Neural cell (in vitro differentiated cells): ENCODE measurements at regions not wholly inside any gene's neighbourhood (a gene's known extent, or its start where the extent isn't known, plus 50 kb on each side); places are given as distances from the start of the nearest gene placed in this dataset.

Source experiments
- H2AFZ ChIP-seq: fragments of 200-600, 300-800 bp; sonication (generic), shearing (Covaris generic); 2 replicates; pipeline ENCODE4 v1.6.0; 2014; ENCODE audit warnings: low read depth, mild to moderate bottlenecking, antibody characterized with exemption, low read length, moderate library complexity
- H3F3A ChIP-seq: fragments of 200-600 bp; shearing (Covaris generic); 2 replicates; pipeline ENCODE4 v1.6.1; 2016; ENCODE audit warnings: mild to moderate bottlenecking, moderate library complexity, mixed read lengths, antibody characterized with exemption, low read length; ENCODE audit not compliant: insufficient read depth, poor library complexity, severe bottlenecking
- H3K27ac ChIP-seq: fragments of 200-600, 300-800 bp; sonication (generic), shearing (Covaris generic); 2 replicates; pipeline ENCODE4 v1.5.1; 2014; ENCODE audit warnings: mild to moderate bottlenecking, low read length, moderate library complexity
- H3K27me3 ChIP-seq: fragments of 300-800, 200-600 bp; sonication (generic), shearing (Covaris generic); 2 replicates; pipeline ENCODE4 v1.6.0; 2014; ENCODE audit warnings: mild to moderate bottlenecking, low read depth, low read length, moderate library complexity; ENCODE audit not compliant: insufficient read depth
- H3K36me3 ChIP-seq: fragments of 300-800, 200-600 bp; sonication (generic), shearing (Covaris generic); 2 replicates; pipeline ENCODE4 v1.5.1; 2014; ENCODE audit warnings: mild to moderate bottlenecking, antibody characterized with exemption, low read length, moderate library complexity; ENCODE audit not compliant: insufficient read depth
- H3K4me2 ChIP-seq: fragments of 300-800, 200-600 bp; sonication (generic), shearing (Covaris generic); 2 replicates; pipeline ENCODE4 v1.6.0; 2014; ENCODE audit warnings: mild to moderate bottlenecking, low read length
- H3K4me3 ChIP-seq: fragments of 300-800, 200-600 bp; sonication (generic), shearing (Covaris generic); 2 replicates; pipeline ENCODE4 v1.5.1; 2014; ENCODE audit warnings: mild to moderate bottlenecking, low read length, moderate library complexity
- H3K79me2 ChIP-seq: fragments of 200-600 bp; shearing (Covaris generic); replicated peaks from 2 replicates; pipeline ENCODE4 v1.6.0; 2014; ENCODE audit warnings: mild to moderate bottlenecking, low read length, moderate library complexity; ENCODE audit not compliant: insufficient read depth
- H3K9ac ChIP-seq: fragments of 300-800, 200-600 bp; sonication (generic), shearing (Covaris generic); 2 replicates; pipeline ENCODE4 v1.6.1; 2016; ENCODE audit warnings: mild to moderate bottlenecking, low read length, mixed read lengths
- H3K9me2 ChIP-seq: fragments of 200-600 bp; shearing (Covaris generic); 2 replicates; pipeline ENCODE4 v1.6.1; 2016; ENCODE audit warnings: mild to moderate bottlenecking, low read length, mixed read lengths; ENCODE audit not compliant: insufficient read depth
- H3K9me3 ChIP-seq: fragments of 200-600, 300-800 bp; sonication (generic), shearing (Covaris generic); 2 replicates; pipeline ENCODE4 v1.6.1; 2016; ENCODE audit warnings: mild to moderate bottlenecking, mixed run types, low read length, moderate library complexity, mixed read lengths
- H4K20me1 ChIP-seq: fragments of 200-600 bp; shearing (Covaris generic); 2 replicates; pipeline ENCODE4 v1.6.1; 2016; ENCODE audit warnings: mild to moderate bottlenecking, mixed run types; ENCODE audit not compliant: insufficient read depth
- CTCF ChIP-seq: fragments of 450-650 bp; IDR thresholded peaks from 2 replicates; pipeline ENCODE4 v1.5.1; 2014; ENCODE audit warnings: antibody characterized with exemption, mild to moderate bottlenecking, moderate library complexity; ENCODE audit not compliant: poor library complexity, severe bottlenecking
- EP300 ChIP-seq: fragments of 450-650 bp; conservative IDR thresholded peaks from 2 replicates; pipeline ENCODE4 v1.6.1; 2014; ENCODE audit warnings: antibody characterized with exemption, mild to moderate bottlenecking, moderate library complexity; ENCODE audit not compliant: poor library complexity, severe bottlenecking
- EZH2 ChIP-seq: fragments of 200-600, 300-800 bp; shearing (Covaris generic), sonication (generic); IDR thresholded peaks from 2 replicates; pipeline ENCODE4 v1.6.1; 2014; ENCODE audit warnings: antibody characterized with exemption, low read length, borderline replicate concordance, mild to moderate bottlenecking; ENCODE audit not compliant: insufficient read depth, poor library complexity, severe bottlenecking
- MXI1 ChIP-seq: fragments of 450-650 bp; conservative IDR thresholded peaks from 2 replicates; pipeline ENCODE4 v1.6.1; 2014; ENCODE audit warnings: antibody characterized with exemption, mild to moderate bottlenecking; ENCODE audit not compliant: poor library complexity, severe bottlenecking
- POLR2AphosphoS5 ChIP-seq: IDR thresholded peaks from 2 replicates; pipeline ENCODE4 v1.6.1; 2012
- RAD21 ChIP-seq: fragments of 450-650 bp; conservative IDR thresholded peaks from 2 replicates; pipeline ENCODE4 v1.6.1; 2014; ENCODE audit warnings: antibody characterized with exemption, mild to moderate bottlenecking, moderate library complexity
- SMC3 ChIP-seq: fragments of 450-650 bp; conservative IDR thresholded peaks from 2 replicates; pipeline ENCODE4 v1.6.1; 2014; ENCODE audit warnings: antibody characterized with exemption, mild to moderate bottlenecking, moderate library complexity; ENCODE audit not compliant: poor library complexity
- TAF1 ChIP-seq: IDR thresholded peaks from 2 replicates; pipeline ENCODE4 v1.6.1; 2012; ENCODE audit warnings: low read depth
- TF ChIP-seq, protein P1 (sequence below): IDR thresholded peaks from 2 replicates; pipeline ENCODE4 v1.6.1; 2012; ENCODE audit warnings: borderline replicate concordance

GRCh38 chr2:144225076-144225475, 294.8 kb downstream of the ZEB2 start:
- TF ChIP-seq RAD21 (no peak), EZH2 (no peak), SMC3 (no peak), MXI1 (no peak), CTCF (no peak), EP300 (no peak), TAF1 (no peak), POLR2AphosphoS5 (no peak)
- TF ChIP-seq, protein P1, sequence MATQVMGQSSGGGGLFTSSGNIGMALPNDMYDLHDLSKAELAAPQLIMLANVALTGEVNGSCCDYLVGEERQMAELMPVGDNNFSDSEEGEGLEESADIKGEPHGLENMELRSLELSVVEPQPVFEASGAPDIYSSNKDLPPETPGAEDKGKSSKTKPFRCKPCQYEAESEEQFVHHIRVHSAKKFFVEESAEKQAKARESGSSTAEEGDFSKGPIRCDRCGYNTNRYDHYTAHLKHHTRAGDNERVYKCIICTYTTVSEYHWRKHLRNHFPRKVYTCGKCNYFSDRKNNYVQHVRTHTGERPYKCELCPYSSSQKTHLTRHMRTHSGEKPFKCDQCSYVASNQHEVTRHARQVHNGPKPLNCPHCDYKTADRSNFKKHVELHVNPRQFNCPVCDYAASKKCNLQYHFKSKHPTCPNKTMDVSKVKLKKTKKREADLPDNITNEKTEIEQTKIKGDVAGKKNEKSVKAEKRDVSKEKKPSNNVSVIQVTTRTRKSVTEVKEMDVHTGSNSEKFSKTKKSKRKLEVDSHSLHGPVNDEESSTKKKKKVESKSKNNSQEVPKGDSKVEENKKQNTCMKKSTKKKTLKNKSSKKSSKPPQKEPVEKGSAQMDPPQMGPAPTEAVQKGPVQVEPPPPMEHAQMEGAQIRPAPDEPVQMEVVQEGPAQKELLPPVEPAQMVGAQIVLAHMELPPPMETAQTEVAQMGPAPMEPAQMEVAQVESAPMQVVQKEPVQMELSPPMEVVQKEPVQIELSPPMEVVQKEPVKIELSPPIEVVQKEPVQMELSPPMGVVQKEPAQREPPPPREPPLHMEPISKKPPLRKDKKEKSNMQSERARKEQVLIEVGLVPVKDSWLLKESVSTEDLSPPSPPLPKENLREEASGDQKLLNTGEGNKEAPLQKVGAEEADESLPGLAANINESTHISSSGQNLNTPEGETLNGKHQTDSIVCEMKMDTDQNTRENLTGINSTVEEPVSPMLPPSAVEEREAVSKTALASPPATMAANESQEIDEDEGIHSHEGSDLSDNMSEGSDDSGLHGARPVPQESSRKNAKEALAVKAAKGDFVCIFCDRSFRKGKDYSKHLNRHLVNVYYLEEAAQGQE = no peak
- Histone ChIP-seq H3K9me2 (no peaks in the 10 kb centered on the region), H3K27me3 (no peaks in the 10 kb centered on the region), H3K4me3 (no peak overlapping the region), H3K9me3 (no peaks in the 10 kb centered on the region), H3K79me2 (no peaks in the 10 kb centered on the region), H4K20me1 (no peaks in the 10 kb centered on the region), H3K36me3 (no peaks in the 10 kb centered on the region), H3K27ac (no peak overlapping the region), H2AFZ (no peak overlapping the region), H3K9ac (no peak overlapping the region), H3K4me2 (no peak overlapping the region), H3F3A (no peaks in the 10 kb centered on the region)

- Histone ChIP-seq H3K4me2 (no peak overlapping the region), H3K9ac (no peak overlapping the region), H3K36me3 (no peaks in the 10 kb centered on the region), H3K27ac (no peak overlapping the region), H3K9me2 (no peaks in the 10 kb centered on the region), H3K79me2 (no peaks in the 10 kb centered on the region), H4K20me1 (no peaks in the 10 kb centered on the region), H3K4me3 (no peak overlapping the region), H3K27me3 (no peaks in the 10 kb centered on the region), H3F3A (no peaks in the 10 kb centered on the region), H3K9me3 (no peaks in the 10 kb centered on the region), H2AFZ (no peak overlapping the region)
- TF ChIP-seq EZH2 (no peak), POLR2AphosphoS5 (no peak), MXI1 (no peak), SMC3 (no peak), CTCF (no peak), EP300 (no peak), RAD21 (no peak), TAF1 (no peak)
- TF ChIP-seq, protein P1 = no peak
These were observed 295.4 kb downstream of the ZEB2 start for GRCh38 chr2:144224472-144224871.
